ENCODE measurements at regions not wholly inside any gene's neighbourhood (a gene's known extent, or its start where the extent isn't known, plus 50 kb on each side); places are given as distances from the start of the nearest gene placed in this dataset.

DNA sequence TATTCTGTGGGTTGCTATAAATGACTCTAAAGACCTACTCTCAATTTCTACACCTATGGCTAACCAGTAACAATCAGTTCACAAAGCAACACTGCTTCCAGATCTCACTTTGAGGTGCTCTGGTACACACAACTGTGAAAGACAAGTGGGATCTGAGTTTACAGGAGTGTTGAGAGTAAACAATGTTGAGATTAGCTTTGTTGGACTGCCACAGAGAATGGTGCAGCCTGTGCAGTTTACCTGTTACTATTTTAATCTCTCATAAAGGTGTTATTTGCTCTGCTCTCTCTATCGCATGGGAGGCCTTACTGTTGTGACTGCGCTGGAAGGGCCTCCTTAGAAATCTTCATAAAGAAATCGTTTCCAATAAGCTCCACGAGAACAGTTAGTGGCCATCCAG lies 112.0 kb downstream of the SOX2 start:
- TF ChIP-seq, protein P1, sequence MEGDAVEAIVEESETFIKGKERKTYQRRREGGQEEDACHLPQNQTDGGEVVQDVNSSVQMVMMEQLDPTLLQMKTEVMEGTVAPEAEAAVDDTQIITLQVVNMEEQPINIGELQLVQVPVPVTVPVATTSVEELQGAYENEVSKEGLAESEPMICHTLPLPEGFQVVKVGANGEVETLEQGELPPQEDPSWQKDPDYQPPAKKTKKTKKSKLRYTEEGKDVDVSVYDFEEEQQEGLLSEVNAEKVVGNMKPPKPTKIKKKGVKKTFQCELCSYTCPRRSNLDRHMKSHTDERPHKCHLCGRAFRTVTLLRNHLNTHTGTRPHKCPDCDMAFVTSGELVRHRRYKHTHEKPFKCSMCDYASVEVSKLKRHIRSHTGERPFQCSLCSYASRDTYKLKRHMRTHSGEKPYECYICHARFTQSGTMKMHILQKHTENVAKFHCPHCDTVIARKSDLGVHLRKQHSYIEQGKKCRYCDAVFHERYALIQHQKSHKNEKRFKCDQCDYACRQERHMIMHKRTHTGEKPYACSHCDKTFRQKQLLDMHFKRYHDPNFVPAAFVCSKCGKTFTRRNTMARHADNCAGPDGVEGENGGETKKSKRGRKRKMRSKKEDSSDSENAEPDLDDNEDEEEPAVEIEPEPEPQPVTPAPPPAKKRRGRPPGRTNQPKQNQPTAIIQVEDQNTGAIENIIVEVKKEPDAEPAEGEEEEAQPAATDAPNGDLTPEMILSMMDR (conservative IDR thresholded peaks at IDR 0.05), result no peak
- TF ChIP-seq EZH2 (IDR thresholded peaks at IDR 0.05; ENCODE audit: low read depth), result no peak

All from PC-9 (cell line).